ENCODE measurements at regions not wholly inside any gene's neighbourhood (a gene's known extent, or its start where the extent isn't known, plus 50 kb on each side); places are given as distances from the start of the nearest gene placed in this dataset.

DNA sequence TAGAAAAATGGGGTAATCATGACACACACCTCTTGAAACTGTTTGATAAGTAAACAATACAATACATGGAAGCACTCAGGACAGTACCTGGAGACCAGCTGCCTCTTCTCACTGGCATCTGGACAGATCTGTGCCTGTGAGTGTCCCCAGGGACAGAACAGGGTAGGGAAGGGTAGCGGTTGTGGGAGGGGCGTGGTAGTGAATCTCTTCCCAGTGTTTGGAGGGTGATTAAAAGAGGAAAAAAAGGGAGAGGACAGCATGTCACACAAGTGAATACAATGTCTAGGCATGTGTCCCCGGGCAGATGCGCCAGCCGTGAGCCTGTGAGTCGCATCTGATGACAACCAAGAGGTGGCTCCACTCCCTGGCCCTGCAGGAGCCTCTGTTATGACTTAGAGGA lies 138.8 kb upstream of the MSX1 start:
- CTCF ChIA-PET, result no interaction called here
- dilution Hi-C loops (cut with MboI; ENCODE audit: extremely low pct_ligation_motif_present, low sequenced_read_pairs) (no loop called here), intact Hi-C loops (cut with micrococcal nuclease) (no loop called here)
- no TSS peak for BruUV-seq (replicated peaks)
- POLR2A ChIA-PET, result no interaction called here
- H3K9me1 ChIP-seq (replicated peaks; ENCODE audit: control insufficient read depth, extremely low read depth, insufficient read depth, low read length), result no peaks in the 10 kb centered on the region
- FAIRE-seq, result no peak
- no peaks in the 10 kb centered on the region for H3K36me3 ChIP-seq (ENCODE audit: control insufficient read depth in 2 of 2, extremely low read depth in 1 of 2, insufficient read depth in 2 of 2, low read length in 2 of 2)
- H3K79me2 ChIP-seq (ENCODE audit: control insufficient read depth, insufficient read depth, low read length), result no peaks in the 10 kb centered on the region
- no peaks in the 10 kb centered on the region for H4K20me1 ChIP-seq (replicated peaks; ENCODE audit: control insufficient read depth, extremely low read depth, insufficient read depth, low read length)
- no peak for DNase-seq (ENCODE audit: low read depth, low spot score)
- H3K27me3 ChIP-seq (ENCODE audit: control insufficient read depth in 2 of 2, insufficient read depth in 2 of 2, low read length in 2 of 2), result no peaks in the 10 kb centered on the region
- H3K27ac ChIP-seq (ENCODE audit: insufficient read depth, low read depth, low read length), result no peak overlapping the region
- no peaks in the 10 kb centered on the region for H3K4me1 ChIP-seq (ENCODE audit: control insufficient read depth, extremely low read depth, insufficient read depth, low read length)
- H2AFZ ChIP-seq (ENCODE audit: low read depth, low read length), result no peak overlapping the region
- no peak overlapping the region for H3K4me3 ChIP-seq (replicated peaks in 1 of 3; ENCODE audit: insufficient read depth in 1 of 3, low read depth in 1 of 3, low read length in 3 of 3)
- no peak overlapping the region for H3K9ac ChIP-seq (replicated peaks; ENCODE audit: extremely low read depth, insufficient read depth, low read length)
- H3K9me3 ChIP-seq (replicated peaks; ENCODE audit: control insufficient read depth, insufficient read depth, low read length), result no peaks in the 10 kb centered on the region
- H3K4me2 ChIP-seq (ENCODE audit: insufficient read depth, low read length), result no peak overlapping the region
- TF ChIP-seq, protein P1, sequence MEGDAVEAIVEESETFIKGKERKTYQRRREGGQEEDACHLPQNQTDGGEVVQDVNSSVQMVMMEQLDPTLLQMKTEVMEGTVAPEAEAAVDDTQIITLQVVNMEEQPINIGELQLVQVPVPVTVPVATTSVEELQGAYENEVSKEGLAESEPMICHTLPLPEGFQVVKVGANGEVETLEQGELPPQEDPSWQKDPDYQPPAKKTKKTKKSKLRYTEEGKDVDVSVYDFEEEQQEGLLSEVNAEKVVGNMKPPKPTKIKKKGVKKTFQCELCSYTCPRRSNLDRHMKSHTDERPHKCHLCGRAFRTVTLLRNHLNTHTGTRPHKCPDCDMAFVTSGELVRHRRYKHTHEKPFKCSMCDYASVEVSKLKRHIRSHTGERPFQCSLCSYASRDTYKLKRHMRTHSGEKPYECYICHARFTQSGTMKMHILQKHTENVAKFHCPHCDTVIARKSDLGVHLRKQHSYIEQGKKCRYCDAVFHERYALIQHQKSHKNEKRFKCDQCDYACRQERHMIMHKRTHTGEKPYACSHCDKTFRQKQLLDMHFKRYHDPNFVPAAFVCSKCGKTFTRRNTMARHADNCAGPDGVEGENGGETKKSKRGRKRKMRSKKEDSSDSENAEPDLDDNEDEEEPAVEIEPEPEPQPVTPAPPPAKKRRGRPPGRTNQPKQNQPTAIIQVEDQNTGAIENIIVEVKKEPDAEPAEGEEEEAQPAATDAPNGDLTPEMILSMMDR (IDR thresholded peaks at IDR 0.05; ENCODE audit: extremely low read depth in 1 of 2, insufficient read depth in 1 of 2, low read depth in 1 of 2, low read length in 2 of 2), result no peak
- TF ChIP-seq GATA2 (IDR thresholded peaks at IDR 0.05; ENCODE audit: insufficient read depth, insufficient read length, low read depth, low read length) (no peak), JUN (IDR thresholded peaks at IDR 0.05; ENCODE audit: borderline replicate concordance, insufficient read depth, insufficient read length, low read depth) (no peak), EZH2 (IDR thresholded peaks at IDR 0.05; ENCODE audit: borderline replicate concordance, low read depth, low read length, severe bottlenecking) (no peak), FOS (IDR thresholded peaks at IDR 0.05; ENCODE audit: borderline replicate concordance, insufficient read depth, low read length) (no peak), MYC (IDR thresholded peaks at IDR 0.05; ENCODE audit: low read depth, low read length) (no peak), POLR2AphosphoS5 (IDR thresholded peaks at IDR 0.05; ENCODE audit: insufficient read depth, low read depth, low read length) (no peak), POLR2A (IDR thresholded peaks at IDR 0.05; ENCODE audit: low read depth, low read length) (no peak)
- TF ChIP-seq, protein P2, sequence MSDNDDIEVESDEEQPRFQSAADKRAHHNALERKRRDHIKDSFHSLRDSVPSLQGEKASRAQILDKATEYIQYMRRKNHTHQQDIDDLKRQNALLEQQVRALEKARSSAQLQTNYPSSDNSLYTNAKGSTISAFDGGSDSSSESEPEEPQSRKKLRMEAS (IDR thresholded peaks at IDR 0.05; ENCODE audit: insufficient read depth, insufficient read length), result no peak

Measured in endothelial cell of umbilical vein (primary cell).